Fibroblast of pulmonary artery (primary cell): ENCODE measurements at regions not wholly inside any gene's neighbourhood (a gene's known extent, or its start where the extent isn't known, plus 50 kb on each side); places are given as distances from the start of the nearest gene placed in this dataset.

Experiments used
- DNase-seq: peaks from one replicate; pipeline ENCODE4 v3.0.0-alpha.2; 2010; ENCODE audit warnings: low read depth
- H3K4me3 ChIP-seq: replicated peaks from 2 replicates; pipeline ENCODE4 v1.5.1; 2011; ENCODE audit warnings: low read depth, mild to moderate bottlenecking, control low read depth, low read length, moderate library complexity
- CTCF ChIP-seq: IDR thresholded peaks from 2 replicates; pipeline ENCODE4 v1.5.1; 2011; ENCODE audit warnings: mild to moderate bottlenecking, control low read depth, low read length, inconsistent platforms; ENCODE audit errors: missing control alignments

- TF ChIP-seq CTCF, result no peak
- DNase-seq, result no peak
- no peak overlapping the region for H3K4me3 ChIP-seq
Observed at GRCh38 chr11:70879601-70880285, 372.6 kb downstream of the SHANK2 start.

GRCh38 chr11:70880416-70880815 lies 372.0 kb downstream of the SHANK2 start:
- TF ChIP-seq CTCF, result no peak
- DNase-seq, result no peak
- H3K4me3 ChIP-seq, result no peak overlapping the region

- no peak for DNase-seq
- H3K4me3 ChIP-seq, result no peak overlapping the region
- no peak for TF ChIP-seq CTCF
Observed at GRCh38 chr11:70881948-70882715, 370.2 kb downstream of the SHANK2 start.

- no peak for TF ChIP-seq CTCF
- no peak overlapping the region for H3K4me3 ChIP-seq
- no peak for DNase-seq
Observed at GRCh38 chr11:70882716-70883085, 369.7 kb downstream of the SHANK2 start.

GRCh38 chr11:70883323-70883940 lies 368.9 kb downstream of the SHANK2 start:
- no peak overlapping the region for H3K4me3 ChIP-seq
- TF ChIP-seq CTCF, result no peak
- no peak for DNase-seq

GRCh38 chr11:70883973-70884623 lies 368.3 kb downstream of the SHANK2 start:
- H3K4me3 ChIP-seq, result no peak overlapping the region
- DNase-seq, result no peak
- no peak for TF ChIP-seq CTCF
